ENCODE measurements at regions not wholly inside any gene's neighbourhood (a gene's known extent, or its start where the extent isn't known, plus 50 kb on each side); places are given as distances from the start of the nearest gene placed in this dataset.

GRCh38 chr5:61251874-61252642, 80.0 kb upstream of the ZSWIM6 start:
- H3K4me3 ChIP-seq (ENCODE audit: control insufficient read depth, low read depth, low read length) = no peak overlapping the region
- TF ChIP-seq, protein P1, sequence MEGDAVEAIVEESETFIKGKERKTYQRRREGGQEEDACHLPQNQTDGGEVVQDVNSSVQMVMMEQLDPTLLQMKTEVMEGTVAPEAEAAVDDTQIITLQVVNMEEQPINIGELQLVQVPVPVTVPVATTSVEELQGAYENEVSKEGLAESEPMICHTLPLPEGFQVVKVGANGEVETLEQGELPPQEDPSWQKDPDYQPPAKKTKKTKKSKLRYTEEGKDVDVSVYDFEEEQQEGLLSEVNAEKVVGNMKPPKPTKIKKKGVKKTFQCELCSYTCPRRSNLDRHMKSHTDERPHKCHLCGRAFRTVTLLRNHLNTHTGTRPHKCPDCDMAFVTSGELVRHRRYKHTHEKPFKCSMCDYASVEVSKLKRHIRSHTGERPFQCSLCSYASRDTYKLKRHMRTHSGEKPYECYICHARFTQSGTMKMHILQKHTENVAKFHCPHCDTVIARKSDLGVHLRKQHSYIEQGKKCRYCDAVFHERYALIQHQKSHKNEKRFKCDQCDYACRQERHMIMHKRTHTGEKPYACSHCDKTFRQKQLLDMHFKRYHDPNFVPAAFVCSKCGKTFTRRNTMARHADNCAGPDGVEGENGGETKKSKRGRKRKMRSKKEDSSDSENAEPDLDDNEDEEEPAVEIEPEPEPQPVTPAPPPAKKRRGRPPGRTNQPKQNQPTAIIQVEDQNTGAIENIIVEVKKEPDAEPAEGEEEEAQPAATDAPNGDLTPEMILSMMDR (conservative IDR thresholded peaks at IDR 0.05; ENCODE audit: control insufficient read depth, insufficient read depth, low read depth, low read length) = no peak
- DNase-seq (ENCODE audit: low read depth) = no peak

GRCh38 chr5:61252643-61252925, 79.5 kb upstream of the ZSWIM6 start:
- TF ChIP-seq, protein P1 (conservative IDR thresholded peaks at IDR 0.05; ENCODE audit: control insufficient read depth, insufficient read depth, low read depth, low read length) = no peak
- no peak overlapping the region for H3K4me3 ChIP-seq (ENCODE audit: control insufficient read depth, low read depth, low read length)
- no peak for DNase-seq (ENCODE audit: low read depth)

- no peak overlapping the region for H3K4me3 ChIP-seq (ENCODE audit: control insufficient read depth, low read depth, low read length)
- DNase-seq (ENCODE audit: low read depth) = no peak
- TF ChIP-seq, protein P1 (conservative IDR thresholded peaks at IDR 0.05; ENCODE audit: control insufficient read depth, insufficient read depth, low read depth, low read length) = no peak
Measured at GRCh38 chr5:61253547-61253946, 78.5 kb upstream of the ZSWIM6 start.

DNA sequence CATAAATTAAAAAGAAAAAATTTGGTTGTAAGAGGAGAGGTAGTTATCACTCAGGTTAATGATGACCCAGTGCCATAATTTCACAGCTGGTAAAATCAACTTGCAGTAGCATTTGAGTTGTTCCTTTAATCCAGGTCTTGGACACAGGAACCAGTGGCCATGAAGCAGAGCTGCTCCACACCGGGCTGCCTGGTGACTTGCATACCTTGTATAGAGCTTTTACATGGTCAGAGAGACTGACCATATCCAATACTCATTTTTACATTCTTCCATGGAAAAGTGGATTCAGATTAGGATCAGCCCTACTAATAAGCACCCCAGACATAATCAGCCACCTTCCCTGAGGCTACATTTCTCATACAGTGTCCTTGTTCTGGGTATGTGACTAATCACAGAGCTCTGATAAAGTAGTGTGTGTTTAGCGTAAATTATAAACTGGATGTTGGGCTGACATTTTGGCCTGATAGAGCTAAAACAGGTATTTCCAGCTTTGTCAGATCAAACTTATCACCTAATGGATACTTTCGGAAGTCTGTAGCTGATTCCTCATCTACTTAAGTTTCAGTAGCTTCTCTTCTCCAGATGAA, 77.0 kb upstream of the ZSWIM6 start:
- TF ChIP-seq, protein P1 (conservative IDR thresholded peaks at IDR 0.05; ENCODE audit: control insufficient read depth, insufficient read depth, low read depth, low read length) = no peak
- DNase-seq (ENCODE audit: low read depth) = no peak

DNA sequence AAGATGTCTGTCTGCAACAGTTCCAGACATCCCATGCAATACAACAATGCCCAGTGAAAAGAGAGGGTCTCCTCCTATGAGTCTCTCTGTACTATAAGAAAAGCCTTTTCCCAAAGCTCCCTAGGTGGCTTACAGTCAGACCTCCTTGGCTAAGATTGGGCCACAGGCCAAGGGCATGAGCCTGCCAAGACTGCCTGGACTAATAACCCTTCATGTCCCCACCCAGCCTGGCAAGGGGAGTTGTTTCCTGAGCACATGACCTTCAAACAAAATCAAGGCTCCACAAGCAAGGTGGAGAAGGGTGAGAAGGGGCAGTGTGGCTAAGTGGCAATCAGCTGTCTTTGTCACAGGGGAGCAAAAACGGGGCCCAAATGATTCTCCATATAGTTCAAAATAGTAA, 75.6 kb upstream of the ZSWIM6 start:
- no peak overlapping the region for H3K4me3 ChIP-seq (ENCODE audit: control insufficient read depth, low read depth, low read length)
- DNase-seq (ENCODE audit: low read depth) = peak; percentile 36
- TF ChIP-seq, protein P1 (conservative IDR thresholded peaks at IDR 0.05; ENCODE audit: control insufficient read depth, insufficient read depth, low read depth, low read length) = no peak

More for the DNA sequence above, 77.0 kb upstream of the ZSWIM6 start:
- no peak overlapping the region for H3K4me3 ChIP-seq (ENCODE audit: control insufficient read depth, low read depth, low read length)

DNA sequence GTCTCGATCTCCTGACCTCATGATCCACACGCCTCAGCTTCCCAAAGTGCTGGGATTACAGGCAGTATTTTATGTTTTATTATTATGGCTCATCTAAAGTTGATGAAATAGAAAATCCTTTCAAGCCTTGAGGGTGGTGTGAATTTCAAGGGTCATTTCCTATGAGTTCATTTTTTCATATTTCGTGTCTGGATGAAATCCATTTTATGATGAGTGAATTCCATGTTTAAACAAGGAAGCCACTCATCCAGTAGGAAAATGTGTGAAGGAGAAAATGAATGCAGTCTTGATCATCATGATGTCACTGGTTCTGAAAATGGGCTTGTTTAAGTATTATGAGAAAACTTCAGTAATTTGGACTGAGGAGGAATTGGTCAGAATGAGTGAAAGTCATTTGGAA, 74.6 kb upstream of the ZSWIM6 start:
- no peak for DNase-seq (ENCODE audit: low read depth)
- TF ChIP-seq, protein P1 (conservative IDR thresholded peaks at IDR 0.05; ENCODE audit: control insufficient read depth, insufficient read depth, low read depth, low read length) = no peak
- H3K4me3 ChIP-seq (ENCODE audit: control insufficient read depth, low read depth, low read length) = no peak overlapping the region

Measured in fibroblast of mammary gland (primary cell).